SK-N-MC (cell line): ENCODE measurements at regions not wholly inside any gene's neighbourhood (a gene's known extent, or its start where the extent isn't known, plus 50 kb on each side); places are given as distances from the start of the nearest gene placed in this dataset.

Experiments
- EZH2 ChIP-seq: fragments of 200-600 bp; sonication (generic); IDR thresholded peaks from one replicate; pipeline ENCODE4 v1.6.1; 2017; ENCODE audit warnings: antibody characterized with exemption
- POLR2AphosphoS5 ChIP-seq: IDR thresholded peaks from 2 replicates; pipeline ENCODE4 v1.6.1; 2012; ENCODE audit warnings: mild to moderate bottlenecking, low read depth, low read length, borderline replicate concordance

DNA sequence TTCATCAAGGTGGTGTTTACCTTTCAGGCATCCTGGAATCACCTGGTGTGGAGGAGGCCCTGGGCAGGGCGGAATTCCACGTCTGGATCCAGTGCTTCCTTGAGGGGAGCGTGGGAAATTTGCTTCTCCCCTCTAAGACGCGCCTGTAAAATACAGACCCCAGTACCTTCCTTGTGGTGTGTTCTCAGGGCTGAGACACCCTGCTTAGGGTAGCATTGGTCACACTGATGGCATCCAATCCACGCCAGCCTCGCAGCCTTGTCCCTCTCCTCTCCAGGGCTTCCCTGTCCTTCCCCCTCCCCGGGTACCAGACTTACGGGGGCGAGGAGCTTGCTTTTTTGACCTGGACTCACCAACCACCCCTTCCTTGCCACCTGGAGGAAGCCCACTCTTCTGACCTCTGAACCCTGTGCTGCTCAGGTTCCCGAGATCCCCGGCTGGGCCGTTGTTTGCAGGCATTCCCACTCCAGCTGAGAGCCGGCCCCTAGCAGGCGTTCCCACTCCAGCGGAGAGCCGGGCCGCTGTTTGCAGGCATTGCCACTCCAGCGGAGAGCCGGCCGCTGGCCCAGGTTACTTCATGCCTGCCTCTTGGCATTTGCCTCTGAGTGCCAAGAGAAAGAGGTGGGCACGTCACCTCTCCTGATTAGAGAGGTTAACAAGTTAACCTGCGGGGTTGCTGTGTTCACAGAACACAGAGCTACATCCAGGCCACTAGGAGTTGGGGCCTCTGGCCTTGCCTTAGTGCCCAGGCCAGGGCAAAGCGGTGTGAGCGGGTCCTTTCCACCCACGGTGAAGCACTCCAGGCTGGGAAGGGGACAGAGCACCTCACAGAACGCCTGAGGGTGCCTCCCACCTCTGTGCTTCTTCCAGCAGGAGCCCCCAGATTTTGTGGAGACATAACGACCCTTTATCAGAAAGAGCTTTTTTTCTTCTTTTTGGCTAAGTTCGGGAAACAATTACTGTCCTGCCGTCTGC, 254.0 kb upstream of the PPP2R2D start:
- TF ChIP-seq EZH2: no peak
- TF ChIP-seq POLR2AphosphoS5: no peak
